ENCODE measurements at regions not wholly inside any gene's neighbourhood (a gene's known extent, or its start where the extent isn't known, plus 50 kb on each side); places are given as distances from the start of the nearest gene placed in this dataset.

- TF ChIP-seq CTCF (IDR thresholded peaks at IDR 0.05) = no peak
- no peak for TF ChIP-seq POLR2A (IDR thresholded peaks at IDR 0.05)
These were observed 485.5 kb downstream of the NAF1 start for GRCh38 chr4:162681212-162681611.

All from uterus (tissue), 2 donors.